ENCODE measurements at regions not wholly inside any gene's neighbourhood (a gene's known extent, or its start where the extent isn't known, plus 50 kb on each side); places are given as distances from the start of the nearest gene placed in this dataset.

GRCh38 chr4:13260513-13260912, 223.6 kb downstream of the RAB28 start:
- H3K79me2 ChIP-seq (replicated peaks; ENCODE audit: insufficient read depth) = no peaks in the 10 kb centered on the region
- TF ChIP-seq CREB1 (CRISPR knock-in tag; IDR thresholded peaks at IDR 0.05; ENCODE audit: low read depth) = no peak
- TF ChIP-seq CTCF (conservative IDR thresholded peaks at IDR 0.05; ENCODE audit: low read depth in 2 of 2) = no peak
- no peak for TF ChIP-seq JUNB (IDR thresholded peaks at IDR 0.05; ENCODE audit: unreplicated experiment)
- TF ChIP-seq STAT1 (IDR thresholded peaks at IDR 0.05; ENCODE audit: unreplicated experiment) = no peak
- TF ChIP-seq POLR2AphosphoS5 (IDR thresholded peaks at IDR 0.05; ENCODE audit: low read depth) = no peak
- TF ChIP-seq ZNF331 (CRISPR knock-in tag; IDR thresholded peaks at IDR 0.05; ENCODE audit: low read depth) = no peak
- no peak for TF ChIP-seq EZH2 (IDR thresholded peaks at IDR 0.05; ENCODE audit: low read depth, unreplicated experiment)
- no peak for TF ChIP-seq REST (IDR thresholded peaks at IDR 0.05; ENCODE audit: unreplicated experiment)
- TF ChIP-seq ZNF114 (CRISPR knock-in tag; IDR thresholded peaks at IDR 0.05) = no peak
- TF ChIP-seq ETS1 (IDR thresholded peaks at IDR 0.05) = no peak
- TF ChIP-seq EZH2phosphoT487 (IDR thresholded peaks at IDR 0.05; ENCODE audit: unreplicated experiment) = no peak
- no peak for TF ChIP-seq NANOG (IDR thresholded peaks at IDR 0.05; ENCODE audit: borderline replicate concordance)
- H3K4me1 ChIP-seq (ENCODE audit: insufficient read depth) = peaks cover 13% of the 10 kb centered on the region; the same call in 1 of the 2 replicates
- no peak for DNase-seq (ENCODE audit: low spot score)
- no peaks in the 10 kb centered on the region for H3F3A ChIP-seq (replicated peaks; ENCODE audit: low read depth)
- no peak overlapping the region for H3K4me2 ChIP-seq
- Mint-ChIP-seq H3K4me3 (no peak overlapping the region), H3K9me3 (no peaks in the 10 kb centered on the region), H3K27me3 (ENCODE audit: insufficient read depth, low read depth, poor library complexity) (no peaks in the 10 kb centered on the region), H3K36me3 (ENCODE audit: low read depth) (no peaks in the 10 kb centered on the region), H3K4me1 (peaks cover 8% of the 10 kb centered on the region), H3K27ac (no peak overlapping the region)
- H3K36me3 ChIP-seq (ENCODE audit: insufficient read depth) = no peaks in the 10 kb centered on the region
- no peaks in the 10 kb centered on the region for H4K20me1 ChIP-seq (replicated peaks; ENCODE audit: insufficient read depth)
- H3K9me2 ChIP-seq (ENCODE audit: insufficient read depth) = no peaks in the 10 kb centered on the region
- ATAC-seq = no peak
- H3K27ac ChIP-seq (ENCODE audit: low read depth) = no peak overlapping the region
- no peak overlapping the region for H3K4me3 ChIP-seq
- no peak overlapping the region for H2AFZ ChIP-seq
- no peaks in the 10 kb centered on the region for H3K27me3 ChIP-seq (ENCODE audit: insufficient read depth)
